ENCODE measurements at regions not wholly inside any gene's neighbourhood (a gene's known extent, or its start where the extent isn't known, plus 50 kb on each side); places are given as distances from the start of the nearest gene placed in this dataset.

- no peaks in the 10 kb centered on the region for H3K4me1 ChIP-seq (ENCODE audit: low read length)
- H4K20me1 ChIP-seq (ENCODE audit: insufficient read depth, low read depth, low read length) = no peaks in the 10 kb centered on the region
- no peak overlapping the region for H2AFZ ChIP-seq (ENCODE audit: low read length)
- no peak overlapping the region for H3K9ac ChIP-seq (ENCODE audit: low read length)
- H3K79me2 ChIP-seq (ENCODE audit: low read length) = no peaks in the 10 kb centered on the region
- no peaks in the 10 kb centered on the region for H3K36me3 ChIP-seq (ENCODE audit: insufficient read depth, low read length)
- DNase-seq = no peak
- no peak overlapping the region for H3K4me2 ChIP-seq (ENCODE audit: low read depth, low read length, poor library complexity, severe bottlenecking)
- H3K4me3 ChIP-seq (ENCODE audit: low read length) = no peak overlapping the region
- H3K27me3 ChIP-seq (ENCODE audit: low read length) = no peaks in the 10 kb centered on the region
- no peaks in the 10 kb centered on the region; the same call in 1 of the 2 replicates for H3K9me3 ChIP-seq (ENCODE audit: low read length)
- no peak overlapping the region for H3K27ac ChIP-seq (ENCODE audit: low read length)
- H3K9me2 ChIP-seq (replicated peaks; ENCODE audit: insufficient read depth, low read length) = no peaks in the 10 kb centered on the region
These were observed 359.1 kb upstream of the TBX3 start for GRCh38 chr12:115043079-115043478.

DNA sequence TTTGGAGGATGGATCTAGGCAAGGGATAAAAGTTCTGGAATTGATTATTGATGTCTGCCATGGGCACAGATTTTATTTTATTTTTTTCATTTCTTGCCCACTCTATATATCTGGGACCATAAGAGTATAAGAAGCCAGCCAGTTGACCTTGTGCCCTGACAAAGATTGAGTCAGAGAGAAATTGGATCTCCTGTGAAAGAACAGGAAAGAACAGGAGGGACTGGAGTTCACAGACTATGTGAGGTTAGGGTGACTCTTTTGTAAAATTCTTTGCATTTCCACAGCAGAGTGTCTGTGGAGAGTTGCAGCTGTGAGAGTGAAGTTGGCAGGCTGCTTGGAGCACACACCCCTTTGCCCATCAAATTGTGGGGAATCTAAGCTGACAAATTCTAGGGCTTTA, 358.4 kb upstream of the TBX3 start:
- Histone ChIP-seq H3K9me3 (ENCODE audit: low read length) (no peaks in the 10 kb centered on the region; the same call in 1 of the 2 replicates), H3K9me2 (replicated peaks; ENCODE audit: insufficient read depth, low read length) (no peaks in the 10 kb centered on the region), H3K4me1 (ENCODE audit: low read length) (no peaks in the 10 kb centered on the region), H3K36me3 (ENCODE audit: insufficient read depth, low read length) (no peaks in the 10 kb centered on the region), H2AFZ (ENCODE audit: low read length) (no peak overlapping the region), H3K79me2 (ENCODE audit: low read length) (no peaks in the 10 kb centered on the region), H3K9ac (ENCODE audit: low read length) (no peak overlapping the region), H3K27ac (ENCODE audit: low read length) (no peak overlapping the region), H3K4me3 (ENCODE audit: low read length) (no peak overlapping the region), H4K20me1 (ENCODE audit: insufficient read depth, low read depth, low read length) (no peaks in the 10 kb centered on the region), H3K4me2 (ENCODE audit: low read depth, low read length, poor library complexity, severe bottlenecking) (no peak overlapping the region), H3K27me3 (ENCODE audit: low read length) (no peaks in the 10 kb centered on the region)
- no peak for DNase-seq

- Histone ChIP-seq H3K4me2 (ENCODE audit: low read depth, low read length, poor library complexity, severe bottlenecking) (no peak overlapping the region), H3K36me3 (ENCODE audit: insufficient read depth, low read length) (no peaks in the 10 kb centered on the region), H3K4me1 (ENCODE audit: low read length) (no peaks in the 10 kb centered on the region), H4K20me1 (ENCODE audit: insufficient read depth, low read depth, low read length) (no peaks in the 10 kb centered on the region), H3K9ac (ENCODE audit: low read length) (no peak overlapping the region), H2AFZ (ENCODE audit: low read length) (no peak overlapping the region), H3K79me2 (ENCODE audit: low read length) (no peaks in the 10 kb centered on the region), H3K9me3 (ENCODE audit: low read length) (no peaks in the 10 kb centered on the region; the same call in 1 of the 2 replicates), H3K27ac (ENCODE audit: low read length) (no peak overlapping the region), H3K27me3 (ENCODE audit: low read length) (no peaks in the 10 kb centered on the region), H3K9me2 (replicated peaks; ENCODE audit: insufficient read depth, low read length) (no peaks in the 10 kb centered on the region), H3K4me3 (ENCODE audit: low read length) (no peak overlapping the region)
- no peak for DNase-seq
These were observed 353.9 kb upstream of the TBX3 start for GRCh38 chr12:115037830-115038229.

- H3K9me2 ChIP-seq (replicated peaks; ENCODE audit: insufficient read depth, low read length) = no peaks in the 10 kb centered on the region
- H3K9ac ChIP-seq (ENCODE audit: low read length) = no peak overlapping the region
- H3K27ac ChIP-seq (ENCODE audit: low read length) = no peak overlapping the region
- no peaks in the 10 kb centered on the region for H3K27me3 ChIP-seq (ENCODE audit: low read length)
- no peak overlapping the region for H2AFZ ChIP-seq (ENCODE audit: low read length)
- no peaks in the 10 kb centered on the region for H4K20me1 ChIP-seq (ENCODE audit: insufficient read depth, low read depth, low read length)
- H3K9me3 ChIP-seq (ENCODE audit: low read length) = no peaks in the 10 kb centered on the region
- DNase-seq = no peak
- no peaks in the 10 kb centered on the region for H3K79me2 ChIP-seq (ENCODE audit: low read length)
- H3K4me3 ChIP-seq (ENCODE audit: low read length) = no peak overlapping the region
- H3K4me2 ChIP-seq (ENCODE audit: low read depth, low read length, poor library complexity, severe bottlenecking) = no peak overlapping the region
- no peaks in the 10 kb centered on the region for H3K36me3 ChIP-seq (ENCODE audit: insufficient read depth, low read length)
- no peaks in the 10 kb centered on the region for H3K4me1 ChIP-seq (ENCODE audit: low read length)
These were observed 351.6 kb upstream of the TBX3 start for GRCh38 chr12:115035535-115036107.

DNA sequence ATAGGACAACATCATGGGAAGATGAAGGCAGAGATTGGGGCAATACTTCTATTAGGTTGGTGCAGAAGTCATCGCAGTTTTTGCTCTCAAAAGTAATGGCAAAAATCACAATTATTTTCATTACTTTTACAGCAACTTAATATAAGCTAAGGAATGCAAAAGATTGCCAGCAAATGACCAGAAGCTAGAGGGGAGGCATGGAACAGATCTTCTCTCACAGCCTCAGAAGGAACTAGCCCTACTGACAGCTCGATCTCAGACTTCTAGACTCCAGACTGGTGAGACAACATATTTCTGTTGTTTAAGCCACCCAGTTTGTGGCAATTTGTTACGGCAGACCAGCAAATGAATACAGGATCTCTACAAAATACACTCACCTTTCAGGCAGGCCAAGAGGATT, 348.5 kb upstream of the TBX3 start:
- no peak overlapping the region for H3K9ac ChIP-seq (ENCODE audit: low read length)
- H3K9me2 ChIP-seq (replicated peaks; ENCODE audit: insufficient read depth, low read length) = no peaks in the 10 kb centered on the region
- H3K36me3 ChIP-seq (ENCODE audit: insufficient read depth, low read length) = no peaks in the 10 kb centered on the region
- H3K4me3 ChIP-seq (ENCODE audit: low read length) = no peak overlapping the region
- no peaks in the 10 kb centered on the region for H3K27me3 ChIP-seq (ENCODE audit: low read length)
- H2AFZ ChIP-seq (ENCODE audit: low read length) = no peak overlapping the region
- H3K27ac ChIP-seq (ENCODE audit: low read length) = no peak overlapping the region
- no peak for DNase-seq
- no peaks in the 10 kb centered on the region for H3K4me1 ChIP-seq (ENCODE audit: low read length)
- no peak overlapping the region for H3K4me2 ChIP-seq (ENCODE audit: low read depth, low read length, poor library complexity, severe bottlenecking)
- no peaks in the 10 kb centered on the region for H3K9me3 ChIP-seq (ENCODE audit: low read length)
- H4K20me1 ChIP-seq (ENCODE audit: insufficient read depth, low read depth, low read length) = no peaks in the 10 kb centered on the region
- no peaks in the 10 kb centered on the region for H3K79me2 ChIP-seq (ENCODE audit: low read length)

DNA sequence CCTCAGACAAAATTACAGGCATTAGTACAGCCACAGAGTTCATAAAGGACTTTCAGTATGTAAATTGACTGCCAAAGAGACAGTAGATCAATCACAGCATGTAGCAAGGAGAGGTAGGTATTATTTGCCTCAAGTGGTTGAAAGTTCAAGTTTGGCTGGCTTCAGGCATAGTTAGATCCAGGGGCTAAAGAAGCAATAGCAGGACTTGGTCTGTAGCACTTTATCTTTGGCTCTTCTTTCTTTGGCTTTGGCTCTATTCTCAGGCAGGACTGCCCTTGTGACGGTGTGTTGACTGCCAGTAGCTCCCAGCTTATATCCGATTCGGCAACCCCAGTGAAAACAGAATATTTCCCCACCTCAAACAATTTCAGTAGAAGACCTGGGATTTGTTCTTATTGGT, 346.0 kb upstream of the TBX3 start:
- Histone ChIP-seq H3K9me2 (replicated peaks; ENCODE audit: insufficient read depth, low read length) (no peaks in the 10 kb centered on the region), H3K4me1 (ENCODE audit: low read length) (no peaks in the 10 kb centered on the region), H3K4me2 (ENCODE audit: low read depth, low read length, poor library complexity, severe bottlenecking) (no peak overlapping the region), H3K9ac (ENCODE audit: low read length) (no peak overlapping the region), H3K79me2 (ENCODE audit: low read length) (no peaks in the 10 kb centered on the region), H3K36me3 (ENCODE audit: insufficient read depth, low read length) (no peaks in the 10 kb centered on the region), H3K4me3 (ENCODE audit: low read length) (no peak overlapping the region), H3K27ac (ENCODE audit: low read length) (no peak overlapping the region), H3K27me3 (ENCODE audit: low read length) (no peaks in the 10 kb centered on the region), H3K9me3 (ENCODE audit: low read length) (0 out of 2 replicates have a peak, but pooled peaks cover 3% of the 10 kb centered on the region), H4K20me1 (ENCODE audit: insufficient read depth, low read depth, low read length) (no peaks in the 10 kb centered on the region), H2AFZ (ENCODE audit: low read length) (no peak overlapping the region)
- no peak for DNase-seq

GRCh38 chr12:115024531-115024930, 340.6 kb upstream of the TBX3 start:
- Histone ChIP-seq H2AFZ (ENCODE audit: low read length) (no peak overlapping the region), H3K9ac (ENCODE audit: low read length) (no peak overlapping the region), H3K4me3 (ENCODE audit: low read length) (no peak overlapping the region), H3K36me3 (ENCODE audit: insufficient read depth, low read length) (no peaks in the 10 kb centered on the region), H3K9me3 (ENCODE audit: low read length) (peaks cover 3% of the 10 kb centered on the region; the same call in 1 of the 2 replicates), H3K79me2 (ENCODE audit: low read length) (no peaks in the 10 kb centered on the region), H3K27ac (ENCODE audit: low read length) (no peak overlapping the region), H4K20me1 (ENCODE audit: insufficient read depth, low read depth, low read length) (no peaks in the 10 kb centered on the region), H3K4me2 (ENCODE audit: low read depth, low read length, poor library complexity, severe bottlenecking) (no peak overlapping the region), H3K4me1 (ENCODE audit: low read length) (no peaks in the 10 kb centered on the region), H3K9me2 (replicated peaks; ENCODE audit: insufficient read depth, low read length) (no peaks in the 10 kb centered on the region), H3K27me3 (ENCODE audit: low read length) (no peaks in the 10 kb centered on the region)
- no peak for DNase-seq

DNA sequence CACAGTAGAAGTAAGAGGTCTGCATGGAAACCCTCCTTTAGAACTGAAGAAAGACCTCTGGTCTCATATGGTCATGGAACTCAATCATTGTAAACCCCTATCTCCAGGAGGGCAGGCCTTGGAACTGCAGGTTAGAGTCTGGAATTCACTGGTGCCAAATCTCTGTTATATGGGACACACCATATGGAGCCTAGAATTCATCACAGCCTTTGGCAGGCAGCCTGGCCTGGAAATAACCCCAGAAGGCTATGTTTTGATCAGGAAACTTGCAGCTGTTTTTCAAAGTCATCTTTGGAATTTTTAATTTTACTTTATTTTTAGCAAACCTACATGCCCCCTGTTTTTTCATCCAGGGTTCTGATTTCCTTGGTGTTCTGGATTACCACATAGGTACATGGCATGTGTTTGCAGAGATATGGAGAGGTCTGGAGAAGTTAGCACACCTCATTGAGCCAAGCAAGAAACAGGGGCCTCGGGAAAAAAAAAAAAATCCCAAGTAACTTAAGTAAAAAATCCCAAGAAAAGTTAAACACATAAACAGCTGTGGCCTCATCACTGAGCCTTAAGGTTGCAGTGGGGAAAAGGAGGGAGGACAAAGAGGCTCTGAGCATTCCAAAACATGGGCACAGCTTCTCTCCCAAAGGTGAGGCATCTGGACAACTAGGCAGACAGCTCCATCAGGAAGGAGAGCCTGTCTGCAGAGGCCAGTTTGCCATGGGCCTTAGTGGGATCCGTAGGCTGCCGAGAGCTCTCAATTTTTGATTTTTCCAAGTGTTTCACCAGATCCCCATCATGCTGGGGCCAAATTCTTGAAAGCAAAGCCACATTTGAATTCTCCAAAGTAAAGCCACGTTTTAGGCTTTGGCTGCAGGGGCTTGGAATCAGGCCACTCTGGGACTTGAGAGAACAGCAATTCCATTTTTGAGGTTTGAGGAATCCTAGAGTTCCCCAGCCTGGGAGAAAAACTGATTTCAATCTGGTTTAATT, 339.6 kb upstream of the TBX3 start:
- H3K9me3 ChIP-seq (ENCODE audit: low read length) = peaks cover 3% of the 10 kb centered on the region; the same call in 1 of the 2 replicates
- H3K27me3 ChIP-seq (ENCODE audit: low read length) = no peaks in the 10 kb centered on the region

More for the DNA sequence above, 339.6 kb upstream of the TBX3 start:
- Histone ChIP-seq H3K4me3 (ENCODE audit: low read length) (no peak overlapping the region), H3K36me3 (ENCODE audit: insufficient read depth, low read length) (no peaks in the 10 kb centered on the region), H4K20me1 (ENCODE audit: insufficient read depth, low read depth, low read length) (no peaks in the 10 kb centered on the region), H3K9ac (ENCODE audit: low read length) (no peak overlapping the region), H3K4me2 (ENCODE audit: low read depth, low read length, poor library complexity, severe bottlenecking) (no peak overlapping the region), H3K79me2 (ENCODE audit: low read length) (no peaks in the 10 kb centered on the region), H3K9me2 (replicated peaks; ENCODE audit: insufficient read depth, low read length) (no peaks in the 10 kb centered on the region), H2AFZ (ENCODE audit: low read length) (no peak overlapping the region), H3K4me1 (ENCODE audit: low read length) (no peaks in the 10 kb centered on the region), H3K27ac (ENCODE audit: low read length) (no peak overlapping the region)
- no peak for DNase-seq

Measured in Karpas-422 (cell line).